Astrocyte of the cerebellum (primary cell): ENCODE measurements at regions not wholly inside any gene's neighbourhood (a gene's known extent, or its start where the extent isn't known, plus 50 kb on each side); places are given as distances from the start of the nearest gene placed in this dataset.

Experiments
- DNase-seq: peaks from one replicate; pipeline ENCODE4 v3.0.0-alpha.2; 2011; ENCODE audit warnings: low read depth
- H3K4me3 ChIP-seq: 2 replicates; pipeline ENCODE4 v1.5.1; 2011; ENCODE audit warnings: mild to moderate bottlenecking, low read depth, low read length, moderate library complexity
- CTCF ChIP-seq: IDR thresholded peaks from 2 replicates; pipeline ENCODE4 v1.5.1; 2012; ENCODE audit warnings: low read length, low read depth, moderate library complexity, mild to moderate bottlenecking; ENCODE audit errors: missing control alignments
- in situ Hi-C: cut with HindIII; loops from 2 replicates; pipeline ENCODE4 v1.10.0; 2017; ENCODE audit warnings: low sequenced_read_pairs

- no peak for DNase-seq
- TF ChIP-seq CTCF, result no peak
- in situ Hi-C loops, result no loop called here
- no peak overlapping the region for H3K4me3 ChIP-seq
Measured at GRCh38 chr2:16077601-16078000, 137.3 kb downstream of the MYCN start.

GRCh38 chr2:16076911-16077310, 136.6 kb downstream of the MYCN start:
- in situ Hi-C loops, result no loop called here
- no peak for TF ChIP-seq CTCF
- no peak overlapping the region for H3K4me3 ChIP-seq
- no peak for DNase-seq

GRCh38 chr2:16075045-16076012, 135.0 kb downstream of the MYCN start:
- DNase-seq, result no peak
- in situ Hi-C loops, result no loop called here
- H3K4me3 ChIP-seq, result no peak overlapping the region

GRCh38 chr2:16073921-16074425, 133.6 kb downstream of the MYCN start:
- H3K4me3 ChIP-seq, result no peak overlapping the region
- no peak for DNase-seq
- TF ChIP-seq CTCF, result no peak
- in situ Hi-C loops, result no loop called here

More at GRCh38 chr2:16075045-16076012, 135.0 kb downstream of the MYCN start:
- TF ChIP-seq CTCF, result no peak

- in situ Hi-C loops, result no loop called here
- no peak for TF ChIP-seq CTCF
- no peak for DNase-seq
- H3K4me3 ChIP-seq, result no peak overlapping the region
Measured at GRCh38 chr2:16073471-16073870, 133.1 kb downstream of the MYCN start.

GRCh38 chr2:16072638-16073290, 132.4 kb downstream of the MYCN start:
- in situ Hi-C loops, result no loop called here
- no peak for TF ChIP-seq CTCF
- H3K4me3 ChIP-seq, result no peak overlapping the region
- no peak for DNase-seq
